HFFc6 (cell line): ENCODE measurements at regions not wholly inside any gene's neighbourhood (a gene's known extent, or its start where the extent isn't known, plus 50 kb on each side); places are given as distances from the start of the nearest gene placed in this dataset.

Source experiments
- DNase-seq: peaks from one replicate; pipeline ENCODE4 v3.0.0-alpha.2; 2018
- H3K27ac Mint-ChIP-seq: 2 replicates; pipeline ENCODE4 v1.8.0; 2020; ENCODE audit warnings: mild to moderate bottlenecking, mixed read lengths
- H3K27me3 Mint-ChIP-seq: 2 replicates; pipeline ENCODE4 v1.8.0; 2021; ENCODE audit warnings: mild to moderate bottlenecking, moderate library complexity, mixed read lengths; ENCODE audit not compliant: insufficient read depth
- H3K36me3 Mint-ChIP-seq: 2 replicates; pipeline ENCODE4 v1.8.0; 2021; ENCODE audit warnings: low read depth, mixed read lengths
- H3K4me1 Mint-ChIP-seq: 2 replicates; pipeline ENCODE4 v1.8.0; 2020; ENCODE audit warnings: low read depth, mixed read lengths
- H3K4me3 Mint-ChIP-seq: 2 replicates; pipeline ENCODE4 v1.8.0; 2020; ENCODE audit warnings: mild to moderate bottlenecking, moderate library complexity, mixed read lengths
- H3K9me3 Mint-ChIP-seq: 2 replicates; pipeline ENCODE4 v1.8.0; 2020; ENCODE audit warnings: mild to moderate bottlenecking, mixed read lengths
- CTCF ChIP-seq: fragments of 200-600 bp; sonication (generic); IDR thresholded peaks from 2 replicates; pipeline ENCODE4 v1.5.0; 2021; ENCODE audit warnings: antibody characterized with exemption, mild to moderate bottlenecking

- Mint-ChIP-seq H3K27me3 (peaks cover 13% of the 10 kb centered on the region), H3K4me3 (no peak overlapping the region), H3K9me3 (no peaks in the 10 kb centered on the region), H3K36me3 (no peaks in the 10 kb centered on the region), H3K4me1 (no peaks in the 10 kb centered on the region), H3K27ac (no peak overlapping the region)
- DNase-seq = no peak
- TF ChIP-seq CTCF = no peak
These were observed 86.4 kb downstream of the HAPSTR1 start for GRCh38 chr16:9177861-9178260.

- Mint-ChIP-seq H3K27me3 (peaks cover 7% of the 10 kb centered on the region), H3K9me3 (no peaks in the 10 kb centered on the region), H3K36me3 (no peaks in the 10 kb centered on the region), H3K27ac (no peak overlapping the region), H3K4me1 (no peaks in the 10 kb centered on the region), H3K4me3 (no peak overlapping the region)
- TF ChIP-seq CTCF = no peak
- DNase-seq = no peak
These were observed 92.4 kb downstream of the HAPSTR1 start for GRCh38 chr16:9183682-9184353.

GRCh38 chr16:9184354-9184690 is 92.9 kb downstream of the HAPSTR1 start:
- no peak overlapping the region for H3K4me3 Mint-ChIP-seq
- H3K27ac Mint-ChIP-seq = no peak overlapping the region
- TF ChIP-seq CTCF = no peak
- DNase-seq = no peak
- no peaks in the 10 kb centered on the region for H3K36me3 Mint-ChIP-seq
- H3K27me3 Mint-ChIP-seq = peaks cover 7% of the 10 kb centered on the region
- H3K9me3 Mint-ChIP-seq = no peaks in the 10 kb centered on the region
- no peaks in the 10 kb centered on the region for H3K4me1 Mint-ChIP-seq

- no peak for DNase-seq
- no peaks in the 10 kb centered on the region for H3K9me3 Mint-ChIP-seq
- no peak for TF ChIP-seq CTCF
- no peaks in the 10 kb centered on the region for H3K4me1 Mint-ChIP-seq
- H3K36me3 Mint-ChIP-seq = no peaks in the 10 kb centered on the region
- H3K27me3 Mint-ChIP-seq = peaks cover 2% of the 10 kb centered on the region
- no peak overlapping the region for H3K4me3 Mint-ChIP-seq
- no peak overlapping the region for H3K27ac Mint-ChIP-seq
These were observed 93.9 kb downstream of the HAPSTR1 start for GRCh38 chr16:9185381-9185780.

- Mint-ChIP-seq H3K27ac (no peak overlapping the region), H3K4me1 (no peaks in the 10 kb centered on the region), H3K27me3 (peaks cover 2% of the 10 kb centered on the region), H3K36me3 (no peaks in the 10 kb centered on the region), H3K4me3 (no peak overlapping the region), H3K9me3 (no peaks in the 10 kb centered on the region)
- TF ChIP-seq CTCF = no peak
- DNase-seq = no peak
These were observed 94.6 kb downstream of the HAPSTR1 start for GRCh38 chr16:9186061-9186460.

- TF ChIP-seq CTCF = no peak
- no peaks in the 10 kb centered on the region for H3K9me3 Mint-ChIP-seq
- H3K4me3 Mint-ChIP-seq = no peak overlapping the region
- no peaks in the 10 kb centered on the region for H3K4me1 Mint-ChIP-seq
- peaks cover 4% of the 10 kb centered on the region for H3K27me3 Mint-ChIP-seq
- DNase-seq = no peak
- H3K36me3 Mint-ChIP-seq = no peaks in the 10 kb centered on the region
- no peak overlapping the region for H3K27ac Mint-ChIP-seq
These were observed 97.3 kb downstream of the HAPSTR1 start for GRCh38 chr16:9188721-9189120.
